ENCODE measurements at regions not wholly inside any gene's neighbourhood (a gene's known extent, or its start where the extent isn't known, plus 50 kb on each side); places are given as distances from the start of the nearest gene placed in this dataset.
A peak's percentile ranks its signal among the peaks of the same experiment; 100 is the strongest.

GRCh38 chr9:7622481-7622880 is 177.1 kb downstream of the DMAC1 start:
- Histone ChIP-seq H3K27me3 (ENCODE audit: control insufficient read depth, insufficient read depth, low read length) (no peaks in the 10 kb centered on the region), H3K36me3 (ENCODE audit: control insufficient read depth, insufficient read depth, low read length) (no peaks in the 10 kb centered on the region), H3K4me3 (ENCODE audit: low read length) (no peak overlapping the region), H3K4me1 (ENCODE audit: control insufficient read depth, insufficient read depth, low read length) (peaks cover 16% of the 10 kb centered on the region), H3K9me3 (ENCODE audit: control insufficient read depth, insufficient read depth, low read length) (no peaks in the 10 kb centered on the region), H3K27ac (ENCODE audit: low read length) (no peak overlapping the region)
- WGBS (ENCODE audit: insufficient coverage), result 67% methylated on average over 2 of the region's 2 CpGs
- Mint-ChIP-seq H3K27ac (no peak overlapping the region), H3K27me3 (ENCODE audit: low read depth in 2 of 2) (no peaks in the 10 kb centered on the region), H3K9me3 (peaks cover under 1 to 3% of the 10 kb centered on the region in 2 donors), H3K4me3 (no peak overlapping the region), H3K36me3 (peaks cover 8% of the 10 kb centered on the region), H3K4me1 (peaks cover 24 to 25% of the 10 kb centered on the region in 2 donors)
- TF ChIP-seq, protein P1, sequence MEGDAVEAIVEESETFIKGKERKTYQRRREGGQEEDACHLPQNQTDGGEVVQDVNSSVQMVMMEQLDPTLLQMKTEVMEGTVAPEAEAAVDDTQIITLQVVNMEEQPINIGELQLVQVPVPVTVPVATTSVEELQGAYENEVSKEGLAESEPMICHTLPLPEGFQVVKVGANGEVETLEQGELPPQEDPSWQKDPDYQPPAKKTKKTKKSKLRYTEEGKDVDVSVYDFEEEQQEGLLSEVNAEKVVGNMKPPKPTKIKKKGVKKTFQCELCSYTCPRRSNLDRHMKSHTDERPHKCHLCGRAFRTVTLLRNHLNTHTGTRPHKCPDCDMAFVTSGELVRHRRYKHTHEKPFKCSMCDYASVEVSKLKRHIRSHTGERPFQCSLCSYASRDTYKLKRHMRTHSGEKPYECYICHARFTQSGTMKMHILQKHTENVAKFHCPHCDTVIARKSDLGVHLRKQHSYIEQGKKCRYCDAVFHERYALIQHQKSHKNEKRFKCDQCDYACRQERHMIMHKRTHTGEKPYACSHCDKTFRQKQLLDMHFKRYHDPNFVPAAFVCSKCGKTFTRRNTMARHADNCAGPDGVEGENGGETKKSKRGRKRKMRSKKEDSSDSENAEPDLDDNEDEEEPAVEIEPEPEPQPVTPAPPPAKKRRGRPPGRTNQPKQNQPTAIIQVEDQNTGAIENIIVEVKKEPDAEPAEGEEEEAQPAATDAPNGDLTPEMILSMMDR (IDR thresholded peaks at IDR 0.05), result no peak
- DNase-seq, result no peak
- ATAC-seq, result no peak
- intact Hi-C loops (cut with micrococcal nuclease), result no loop called here

- ATAC-seq (no peak), DNase-seq (no peak)
- TF ChIP-seq, protein P1 (IDR thresholded peaks at IDR 0.05), result no peak
- H3K27ac ChIP-seq (ENCODE audit: low read length), result no peak overlapping the region
- H3K27me3 ChIP-seq (ENCODE audit: control insufficient read depth, insufficient read depth, low read length), result no peaks in the 10 kb centered on the region
- no peak overlapping the region for H3K4me3 ChIP-seq (ENCODE audit: low read length)
- Mint-ChIP-seq H3K4me1 (peaks cover 17 to 25% of the 10 kb centered on the region in 2 donors), H3K27me3 (ENCODE audit: low read depth in 2 of 2) (peaks cover 0 to 6% of the 10 kb centered on the region in 2 donors), H3K27ac (no peak overlapping the region), H3K9me3 (no peaks in the 10 kb centered on the region), H3K4me3 (no peak overlapping the region), H3K36me3 (no peaks in the 10 kb centered on the region)
- H3K36me3 ChIP-seq (ENCODE audit: control insufficient read depth, insufficient read depth, low read length), result no peaks in the 10 kb centered on the region
- intact Hi-C loops (cut with micrococcal nuclease), result no loop called here
- no peaks in the 10 kb centered on the region for H3K4me1 ChIP-seq (ENCODE audit: control insufficient read depth, insufficient read depth, low read length)
- H3K9me3 ChIP-seq (ENCODE audit: control insufficient read depth, insufficient read depth, low read length), result no peaks in the 10 kb centered on the region
- WGBS (ENCODE audit: insufficient coverage), result 90% methylated on average over 1 of the region's 1 CpG
These were observed 184.2 kb downstream of the DMAC1 start for GRCh38 chr9:7615344-7615743.

DNA sequence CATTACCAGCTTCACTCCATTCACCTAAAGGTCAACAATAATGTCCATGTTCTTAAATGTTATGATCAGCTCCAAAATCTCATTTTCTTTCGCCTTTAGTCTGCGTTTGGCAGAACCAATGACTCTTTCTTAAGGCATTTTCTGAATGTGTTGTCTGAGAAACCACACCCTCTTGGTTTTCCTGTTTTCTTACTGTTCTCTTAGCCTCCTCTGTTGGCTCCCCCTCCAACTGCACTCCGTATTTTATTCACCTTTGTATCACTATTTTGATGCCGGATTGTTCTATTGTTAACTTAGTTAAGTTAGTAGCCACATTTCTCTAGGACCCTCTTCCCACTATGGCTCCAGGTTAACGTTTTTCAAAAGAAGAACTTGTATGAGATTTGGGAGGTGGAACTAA is 185.6 kb downstream of the DMAC1 start:
- TF ChIP-seq, protein P1 (IDR thresholded peaks at IDR 0.05), result no peak
- H3K4me3 ChIP-seq (ENCODE audit: low read length), result no peak overlapping the region
- Mint-ChIP-seq H3K36me3 (no peaks in the 10 kb centered on the region), H3K9me3 (no peaks in the 10 kb centered on the region), H3K4me1 (peaks cover 17 to 25% of the 10 kb centered on the region in 2 donors), H3K4me3 (peak overlapping the region; percentile 79), H3K27ac (peak overlapping the region; percentile 6 to 62), H3K27me3 (ENCODE audit: low read depth in 2 of 2) (peaks cover 0 to 6% of the 10 kb centered on the region in 2 donors)
- H3K27me3 ChIP-seq (ENCODE audit: control insufficient read depth, insufficient read depth, low read length), result no peaks in the 10 kb centered on the region
- H3K9me3 ChIP-seq (ENCODE audit: control insufficient read depth, insufficient read depth, low read length), result no peaks in the 10 kb centered on the region
- H3K27ac ChIP-seq (ENCODE audit: low read length), result no peak overlapping the region
- no peaks in the 10 kb centered on the region for H3K36me3 ChIP-seq (ENCODE audit: control insufficient read depth, insufficient read depth, low read length)
- DNase-seq (peak in 1 of 2 donors; percentile 56), ATAC-seq (peak in 1 of 3 donors; percentile 70)
- intact Hi-C loops (cut with micrococcal nuclease), result no loop called here
- H3K4me1 ChIP-seq (ENCODE audit: control insufficient read depth, insufficient read depth, low read length), result no peaks in the 10 kb centered on the region
- 10% methylated on average over 2 of the region's 5 CpGs for WGBS (ENCODE audit: insufficient coverage)

- intact Hi-C loops (cut with micrococcal nuclease), result no loop called here
- no peak overlapping the region for H3K4me3 Mint-ChIP-seq
- Histone ChIP-seq H3K36me3 (ENCODE audit: control insufficient read depth, insufficient read depth, low read length) (no peaks in the 10 kb centered on the region), H3K27me3 (ENCODE audit: control insufficient read depth, insufficient read depth, low read length) (no peaks in the 10 kb centered on the region), H3K4me3 (ENCODE audit: low read length) (no peak overlapping the region), H3K4me1 (ENCODE audit: control insufficient read depth, insufficient read depth, low read length) (no peaks in the 10 kb centered on the region), H3K9me3 (ENCODE audit: control insufficient read depth, insufficient read depth, low read length) (no peaks in the 10 kb centered on the region), H3K27ac (ENCODE audit: low read length) (no peak overlapping the region)
- 100% methylated on average over 1 of the region's 1 CpG for WGBS (ENCODE audit: insufficient coverage)
- TF ChIP-seq, protein P1 (IDR thresholded peaks at IDR 0.05), result no peak
- no peaks in the 10 kb centered on the region for H3K9me3 Mint-ChIP-seq
- ATAC-seq (no peak), DNase-seq (no peak)
- no peaks in the 10 kb centered on the region for H3K36me3 Mint-ChIP-seq
- peaks cover 0 to 9% of the 10 kb centered on the region in 2 donors for H3K4me1 Mint-ChIP-seq
- no peak overlapping the region for H3K27ac Mint-ChIP-seq
- H3K27me3 Mint-ChIP-seq (ENCODE audit: low read depth in 2 of 2), result peaks cover 5 to 6% of the 10 kb centered on the region in 2 donors
These were observed 191.3 kb downstream of the DMAC1 start for GRCh38 chr9:7608261-7608660.
